Activated naive CD4-positive, alpha-beta T cell treated with anti-CD3 and anti-CD28 coated beads for 36 hours (primary cell): ENCODE measurements at regions not wholly inside any gene's neighbourhood (a gene's known extent, or its start where the extent isn't known, plus 50 kb on each side); places are given as distances from the start of the nearest gene placed in this dataset.

Experiments
- CTCF ChIA-PET: fragments of 350-600 bp; sonication (Branson Sonifier 250); formaldehyde crosslinking; loops from one replicate; lab custom pipeline; 2021; ENCODE audit warnings: antibody characterized with exemption; lab: Charles Lee
- DNase-seq: peaks from one replicate; pipeline ENCODE4 v3.0.0-alpha.2; 2020
- H3K27ac Mint-ChIP-seq: one replicate; pipeline ENCODE4 v1.8.0; 2021; ENCODE audit warnings: mild to moderate bottlenecking, mixed read lengths
- H3K27me3 Mint-ChIP-seq: one replicate; pipeline ENCODE4 v1.8.0; 2021; ENCODE audit warnings: low read depth, mixed read lengths
- H3K36me3 Mint-ChIP-seq: one replicate; pipeline ENCODE4 v1.8.0; 2021; ENCODE audit warnings: low read depth, mixed read lengths
- H3K4me1 Mint-ChIP-seq: one replicate; pipeline ENCODE4 v1.8.0; 2021; ENCODE audit warnings: low read depth, mixed read lengths
- H3K4me3 Mint-ChIP-seq: one replicate; pipeline ENCODE4 v1.8.0; 2021; ENCODE audit warnings: mild to moderate bottlenecking, moderate library complexity, mixed read lengths
- H3K9me3 Mint-ChIP-seq: one replicate; pipeline ENCODE4 v1.8.0; 2021; ENCODE audit warnings: mixed read lengths
- intact Hi-C: fragments of 100-400 bp; cut with micrococcal nuclease; formaldehyde crosslinking; loops from one replicate; pipeline ENCODE4 v1.15.1; 2023

GRCh38 chr9:73006986-73007385, 54.1 kb upstream of the ALDH1A1 start:
- intact Hi-C loops, result no loop called here
- Mint-ChIP-seq H3K9me3 (no peaks in the 10 kb centered on the region), H3K27ac (no peak overlapping the region), H3K4me1 (no peaks in the 10 kb centered on the region), H3K4me3 (no peak overlapping the region), H3K36me3 (no peaks in the 10 kb centered on the region), H3K27me3 (peaks cover 31% of the 10 kb centered on the region)
- DNase-seq, result no peak
- CTCF ChIA-PET, result no interaction called here
